Caco-2 (cell line): ENCODE measurements at regions not wholly inside any gene's neighbourhood (a gene's known extent, or its start where the extent isn't known, plus 50 kb on each side); places are given as distances from the start of the nearest gene placed in this dataset.

Experiments
- BruUV-seq: library from RNA; stranded (reverse); fragments of 400-500 nt; replicated peaks from 2 replicates; lab custom pipeline; 2021; lab: Mats Ljungman, UMichigan
- CTCF ChIA-PET: fragments of 300-600 bp; sonication (Branson Sonifier 250); formaldehyde crosslinking; loops from one replicate; lab custom pipeline; 2022; ENCODE audit warnings: antibody characterized with exemption; lab: Charles Lee
- POLR2A ChIA-PET: fragments of 300-600 bp; sonication (Branson Sonifier 250); formaldehyde crosslinking; loops from one replicate; lab custom pipeline; 2022; ENCODE audit warnings: antibody characterized with exemption; lab: Charles Lee
- DNase-seq, 2 experiments: peaks; one replicate each; pipeline versions ENCODE4 v3.0.0 to v3.0.0-alpha.2; 2020 to 2022
- H3K27me3 ChIP-seq: replicated peaks from 2 replicates; pipeline ENCODE4 v1.6.0; 2011; ENCODE audit warnings: low read length; ENCODE audit not compliant: control insufficient read depth, insufficient read depth
- H3K36me3 ChIP-seq: 2 replicates; pipeline ENCODE4 v1.5.1; 2011; ENCODE audit warnings: low read length; ENCODE audit not compliant: control insufficient read depth, insufficient read depth
- H3K4me1 ChIP-seq: fragments of 250-450 bp; sonication (Bioruptor Pico); 2 replicates; pipeline ENCODE4 v1.5.1; 2020; ENCODE audit warnings: mild to moderate bottlenecking
- H3K4me3 ChIP-seq: 2 replicates; pipeline ENCODE4 v1.5.1; 2011; ENCODE audit warnings: low read depth, mild to moderate bottlenecking, control low read depth, low read length
- H3K9me3 ChIP-seq: fragments of 250-450 bp; sonication (Bioruptor Pico); 2 replicates; pipeline ENCODE4 v1.5.1; 2020; ENCODE audit warnings: mild to moderate bottlenecking, moderate library complexity
- H3K27ac Mint-ChIP-seq: one replicate; pipeline ENCODE4 v1.8.0; 2022; ENCODE audit warnings: mixed read lengths; ENCODE audit not compliant: unreplicated experiment
- H3K27me3 Mint-ChIP-seq: one replicate; pipeline ENCODE4 v1.8.0; 2022; ENCODE audit warnings: mixed read lengths; ENCODE audit not compliant: insufficient read depth, unreplicated experiment
- H3K36me3 Mint-ChIP-seq: one replicate; pipeline ENCODE4 v1.8.0; 2022; ENCODE audit warnings: mild to moderate bottlenecking, mixed read lengths; ENCODE audit not compliant: insufficient read depth, unreplicated experiment
- H3K4me1 Mint-ChIP-seq: one replicate; pipeline ENCODE4 v1.8.0; 2022; ENCODE audit warnings: low read depth, mixed read lengths; ENCODE audit not compliant: unreplicated experiment
- H3K4me3 Mint-ChIP-seq: one replicate; pipeline ENCODE4 v1.8.0; 2022; ENCODE audit warnings: mild to moderate bottlenecking, moderate library complexity, mixed read lengths; ENCODE audit not compliant: unreplicated experiment
- H3K9me3 Mint-ChIP-seq: one replicate; pipeline ENCODE4 v1.8.0; 2022; ENCODE audit warnings: mixed read lengths; ENCODE audit not compliant: unreplicated experiment
- CTCF ChIP-seq, 2 experiments: fragments of 200-600 bp in 1 of 2; IDR thresholded peaks; 1 replicate in 1 of 2; 2 replicates in 1 of 2; pipeline versions ENCODE4 v1.5.1 to v1.8.0; 2011 to 2022; ENCODE audit warnings: antibody characterized with exemption in 1 of 2, control low read depth in 1 of 2, inconsistent platforms in 1 of 2, low read depth in 1 of 2, low read length in 1 of 2, mild to moderate bottlenecking in 1 of 2, moderate library complexity in 1 of 2; ENCODE audit not compliant: insufficient read depth in 1 of 2, severe bottlenecking in 1 of 2, unreplicated experiment in 1 of 2
- intact Hi-C: fragments of 100-400 bp; cut with micrococcal nuclease; formaldehyde crosslinking; loops from one replicate; pipeline ENCODE4 v1.10.0; 2022; ENCODE audit not compliant: unreplicated experiment

- no peak overlapping the region for H3K27ac Mint-ChIP-seq
- CTCF ChIA-PET, result no interaction called here
- POLR2A ChIA-PET, result no interaction called here
- H3K36me3 ChIP-seq, result no peaks in the 10 kb centered on the region
- no peak overlapping the region for H3K4me3 Mint-ChIP-seq
- TF ChIP-seq CTCF (IDR thresholded peaks at IDR 0.05; ENCODE audit: insufficient read depth in 1 of 2, low read depth in 1 of 2, low read length in 1 of 2, severe bottlenecking in 1 of 2, unreplicated experiment in 1 of 2), result no peak
- no TSS peak for BruUV-seq
- H3K4me3 ChIP-seq, result no peak overlapping the region
- intact Hi-C loops, result no loop called here
- no peaks in the 10 kb centered on the region for H3K4me1 Mint-ChIP-seq
- H3K27me3 ChIP-seq, result no peaks in the 10 kb centered on the region
- H3K27me3 Mint-ChIP-seq, result peaks cover 13% of the 10 kb centered on the region
- H3K36me3 Mint-ChIP-seq, result no peaks in the 10 kb centered on the region
- H3K4me1 ChIP-seq, result peaks cover 8% of the 10 kb centered on the region
- DNase-seq, result no peak
- no peaks in the 10 kb centered on the region for H3K9me3 Mint-ChIP-seq
- no peaks in the 10 kb centered on the region; the same call in 1 of the 2 replicates for H3K9me3 ChIP-seq
Observed at GRCh38 chr3:170716172-170716805, 130.4 kb upstream of the SLC7A14 start.

- peaks cover 9% of the 10 kb centered on the region for H3K27me3 Mint-ChIP-seq
- no peaks in the 10 kb centered on the region for H3K27me3 ChIP-seq
- H3K4me3 Mint-ChIP-seq, result no peak overlapping the region
- no peak for DNase-seq
- no peaks in the 10 kb centered on the region for H3K9me3 Mint-ChIP-seq
- H3K4me3 ChIP-seq, result no peak overlapping the region
- no peak for TF ChIP-seq CTCF (IDR thresholded peaks at IDR 0.05; ENCODE audit: insufficient read depth in 1 of 2, low read depth in 1 of 2, low read length in 1 of 2, severe bottlenecking in 1 of 2, unreplicated experiment in 1 of 2)
- no TSS peak for BruUV-seq
- H3K4me1 Mint-ChIP-seq, result no peaks in the 10 kb centered on the region
- peaks cover 8% of the 10 kb centered on the region for H3K4me1 ChIP-seq
- H3K9me3 ChIP-seq, result no peaks in the 10 kb centered on the region; the same call in 1 of the 2 replicates
- no peaks in the 10 kb centered on the region for H3K36me3 ChIP-seq
- no peak overlapping the region for H3K27ac Mint-ChIP-seq
- ChIA-PET CTCF (no interaction called here), POLR2A (no interaction called here)
- H3K36me3 Mint-ChIP-seq, result no peaks in the 10 kb centered on the region
- intact Hi-C loops, result no loop called here
Observed at GRCh38 chr3:170714562-170715535, 129.0 kb upstream of the SLC7A14 start.

- no TSS peak for BruUV-seq
- Histone ChIP-seq H3K4me3 (no peak overlapping the region), H3K4me1 (peaks cover 8% of the 10 kb centered on the region), H3K36me3 (no peaks in the 10 kb centered on the region), H3K27me3 (no peaks in the 10 kb centered on the region), H3K9me3 (no peaks in the 10 kb centered on the region; the same call in 1 of the 2 replicates)
- no peak overlapping the region for H3K27ac Mint-ChIP-seq
- POLR2A ChIA-PET, result no interaction called here
- H3K9me3 Mint-ChIP-seq, result no peaks in the 10 kb centered on the region
- intact Hi-C loops, result no loop called here
- no peaks in the 10 kb centered on the region for H3K4me1 Mint-ChIP-seq
- no peak overlapping the region for H3K4me3 Mint-ChIP-seq
- no peak for DNase-seq
- no peak for TF ChIP-seq CTCF (IDR thresholded peaks at IDR 0.05; ENCODE audit: insufficient read depth in 1 of 2, low read depth in 1 of 2, low read length in 1 of 2, severe bottlenecking in 1 of 2, unreplicated experiment in 1 of 2)
- no peaks in the 10 kb centered on the region for H3K36me3 Mint-ChIP-seq
- H3K27me3 Mint-ChIP-seq, result peaks cover 12% of the 10 kb centered on the region
- CTCF ChIA-PET, result no interaction called here
Observed at GRCh38 chr3:170714122-170714521, 128.2 kb upstream of the SLC7A14 start.
